ENCODE measurements at regions not wholly inside any gene's neighbourhood (a gene's known extent, or its start where the extent isn't known, plus 50 kb on each side); places are given as distances from the start of the nearest gene placed in this dataset.

GRCh38 chr15:92811148-92811913, 88.8 kb upstream of the CHD2 start:
- Histone ChIP-seq H3K14ac (replicated peaks; ENCODE audit: low read depth, low read length) (peak overlapping the region; percentile 90), H3K36me3 (ENCODE audit: control insufficient read depth, insufficient read depth, low read length) (no peaks in the 10 kb centered on the region), H3K27me3 (ENCODE audit: control insufficient read depth, insufficient read depth, low read length) (no peaks in the 10 kb centered on the region), H3K56ac (ENCODE audit: extremely low read depth, insufficient read depth, low read length) (peak overlapping the region; percentile 100), H3K4me1 (ENCODE audit: control insufficient read depth, insufficient read depth, low read length) (peaks cover 7% of the 10 kb centered on the region), H4K8ac (ENCODE audit: low read depth in 2 of 2, low read length in 2 of 2) (peak overlapping the region; percentile 15 to 97; a peak in 3 of 4 replicates), H3K4me2 (ENCODE audit: low read depth, low read length) (peak overlapping the region; percentile 95), H2BK120ac (ENCODE audit: low read depth, low read length) (peak overlapping the region; percentile 48; the same call in 1 of the 2 replicates), H3K79me1 (ENCODE audit: low read depth in 1 of 2, low read length in 2 of 2) (peaks cover 8 to 26% of the 10 kb centered on the region in 2 experiments), H2BK5ac (ENCODE audit: low read depth, low read length, poor library complexity, severe bottlenecking) (peak overlapping the region; percentile 95), H2AK5ac (ENCODE audit: low read depth, low read length) (peak overlapping the region; percentile 54), H4K91ac (ENCODE audit: insufficient read depth, low read depth, low read length) (peak overlapping the region; percentile 80; the same call in 1 of the 2 replicates), H2AK9ac (replicated peaks; ENCODE audit: low read depth, low read length, poor library complexity) (no peak overlapping the region), H2BK15ac (ENCODE audit: low read depth, low read length) (peak overlapping the region; percentile 89; the same call in 2 of the 3 replicates), H4K5ac (ENCODE audit: low read depth, low read length) (peak overlapping the region; percentile 21), H3K9me3 (ENCODE audit: control insufficient read depth, insufficient read depth, low read length) (no peaks in the 10 kb centered on the region), H3K9me1 (ENCODE audit: insufficient read depth, low read length) (no peaks in the 10 kb centered on the region), H3K27ac (ENCODE audit: insufficient read depth, low read length) (peak overlapping the region; percentile 81), H4K20me1 (ENCODE audit: insufficient read depth, low read length) (no peaks in the 10 kb centered on the region), H3K4ac (ENCODE audit: low read depth, low read length) (peak overlapping the region; percentile 100), H3K9ac (ENCODE audit: low read depth, low read length) (peak overlapping the region; percentile 83; the same call in 1 of the 2 replicates), H2AFZ (replicated peaks; ENCODE audit: low read length, poor library complexity) (no peak overlapping the region), H3K4me3 (ENCODE audit: insufficient read depth, low read depth, low read length) (peak overlapping the region; percentile 54), H3K23ac (ENCODE audit: low read depth, low read length) (peak overlapping the region; percentile 83), H3K18ac (ENCODE audit: low read depth, low read length) (peak overlapping the region; percentile 81; the same call in 1 of the 2 replicates), H2BK20ac (ENCODE audit: low read depth, low read length) (peak overlapping the region; percentile 35; the same call in 1 of the 2 replicates)
- DNase-seq (no peak), ATAC-seq (ENCODE audit: low read depth) (no peak)
- intact Hi-C loops (cut with micrococcal nuclease) (loop anchor here (1.0 kb wide), 1 partner anchor 8 kb away; no protein-coding TSS in a partner anchor), in situ Hi-C loops (cut with MboI; ENCODE audit: low sequenced_read_pairs) (loop anchor here (5.0 to 25.0 kb wide), 2 partner anchors 71 to 1824 kb away; partner anchors contain the start of gene PRC1), dilution Hi-C loops (cut with HindIII; ENCODE audit: low sequenced_read_pairs, unreplicated experiment) (loop anchor here (25.0 kb wide), 1 partner anchor 126 kb away; no protein-coding TSS in a partner anchor)
- no CpG with 5 or more reads among the region's 6 CpGs for WGBS, 2 experiments (ENCODE audit: extremely low coverage in 2 of 2, insufficient read length in 1 of 2)
- POLR2A ChIA-PET (ENCODE audit: unreplicated experiment) = interaction anchor here (0.6 to 3.5 kb wide), 4 partner anchors 8 to 112 kb away, joined by 3 to 19 read pairs (median 6); no protein-coding TSS in a partner anchor
- BruUV-seq (replicated peaks) = no TSS peak
- CTCF ChIA-PET = interaction anchor here (0.6 to 1.3 kb wide), 3 partner anchors 47 to 106 kb away, joined by 3 to 4 read pairs (median 3); no protein-coding TSS in a partner anchor
- no peak for TF ChIP-seq RAD21 (IDR thresholded peaks at IDR 0.05; ENCODE audit: low read length)
- TF ChIP-seq, protein P1, sequence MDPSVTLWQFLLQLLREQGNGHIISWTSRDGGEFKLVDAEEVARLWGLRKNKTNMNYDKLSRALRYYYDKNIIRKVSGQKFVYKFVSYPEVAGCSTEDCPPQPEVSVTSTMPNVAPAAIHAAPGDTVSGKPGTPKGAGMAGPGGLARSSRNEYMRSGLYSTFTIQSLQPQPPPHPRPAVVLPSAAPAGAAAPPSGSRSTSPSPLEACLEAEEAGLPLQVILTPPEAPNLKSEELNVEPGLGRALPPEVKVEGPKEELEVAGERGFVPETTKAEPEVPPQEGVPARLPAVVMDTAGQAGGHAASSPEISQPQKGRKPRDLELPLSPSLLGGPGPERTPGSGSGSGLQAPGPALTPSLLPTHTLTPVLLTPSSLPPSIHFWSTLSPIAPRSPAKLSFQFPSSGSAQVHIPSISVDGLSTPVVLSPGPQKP (IDR thresholded peaks at IDR 0.05; ENCODE audit: borderline replicate concordance, low read depth, low read length) = no peak
- TF ChIP-seq MAFK (IDR thresholded peaks at IDR 0.05; ENCODE audit: low read depth, low read length) = no peak
- TF ChIP-seq FOS (IDR thresholded peaks at IDR 0.05; ENCODE audit: low read depth, low read length) = no peak
- no peak for TF ChIP-seq CHD1 (IDR thresholded peaks at IDR 0.05; ENCODE audit: low read depth, low read length)
- no peak for TF ChIP-seq NFE2L2 (IDR thresholded peaks at IDR 0.05; ENCODE audit: low read depth, low read length)
- TF ChIP-seq BHLHE40 (IDR thresholded peaks at IDR 0.05; ENCODE audit: low read depth, low read length) = no peak
- TF ChIP-seq, protein P2, sequence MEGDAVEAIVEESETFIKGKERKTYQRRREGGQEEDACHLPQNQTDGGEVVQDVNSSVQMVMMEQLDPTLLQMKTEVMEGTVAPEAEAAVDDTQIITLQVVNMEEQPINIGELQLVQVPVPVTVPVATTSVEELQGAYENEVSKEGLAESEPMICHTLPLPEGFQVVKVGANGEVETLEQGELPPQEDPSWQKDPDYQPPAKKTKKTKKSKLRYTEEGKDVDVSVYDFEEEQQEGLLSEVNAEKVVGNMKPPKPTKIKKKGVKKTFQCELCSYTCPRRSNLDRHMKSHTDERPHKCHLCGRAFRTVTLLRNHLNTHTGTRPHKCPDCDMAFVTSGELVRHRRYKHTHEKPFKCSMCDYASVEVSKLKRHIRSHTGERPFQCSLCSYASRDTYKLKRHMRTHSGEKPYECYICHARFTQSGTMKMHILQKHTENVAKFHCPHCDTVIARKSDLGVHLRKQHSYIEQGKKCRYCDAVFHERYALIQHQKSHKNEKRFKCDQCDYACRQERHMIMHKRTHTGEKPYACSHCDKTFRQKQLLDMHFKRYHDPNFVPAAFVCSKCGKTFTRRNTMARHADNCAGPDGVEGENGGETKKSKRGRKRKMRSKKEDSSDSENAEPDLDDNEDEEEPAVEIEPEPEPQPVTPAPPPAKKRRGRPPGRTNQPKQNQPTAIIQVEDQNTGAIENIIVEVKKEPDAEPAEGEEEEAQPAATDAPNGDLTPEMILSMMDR (conservative IDR thresholded peaks at IDR 0.05; ENCODE audit: low read depth, low read length) = no peak
- TF ChIP-seq SMC3 (IDR thresholded peaks at IDR 0.05; ENCODE audit: low read depth, low read length) = no peak
- no peak for TF ChIP-seq CEBPB (IDR thresholded peaks at IDR 0.05; ENCODE audit: low read depth, low read length)
- no peak for TF ChIP-seq RFX5 (IDR thresholded peaks at IDR 0.05; ENCODE audit: low read depth, low read length)
- no peak for TF ChIP-seq RCOR1 (IDR thresholded peaks at IDR 0.05; ENCODE audit: insufficient replicate concordance, low read length)
- TF ChIP-seq, protein P3, sequence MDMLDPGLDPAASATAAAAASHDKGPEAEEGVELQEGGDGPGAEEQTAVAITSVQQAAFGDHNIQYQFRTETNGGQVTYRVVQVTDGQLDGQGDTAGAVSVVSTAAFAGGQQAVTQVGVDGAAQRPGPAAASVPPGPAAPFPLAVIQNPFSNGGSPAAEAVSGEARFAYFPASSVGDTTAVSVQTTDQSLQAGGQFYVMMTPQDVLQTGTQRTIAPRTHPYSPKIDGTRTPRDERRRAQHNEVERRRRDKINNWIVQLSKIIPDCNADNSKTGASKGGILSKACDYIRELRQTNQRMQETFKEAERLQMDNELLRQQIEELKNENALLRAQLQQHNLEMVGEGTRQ (IDR thresholded peaks at IDR 0.05; ENCODE audit: low read depth, low read length) = no peak
